Left ventricle myocardium inferior (tissue), 1 donor: ENCODE measurements at regions not wholly inside any gene's neighbourhood (a gene's known extent, or its start where the extent isn't known, plus 50 kb on each side); places are given as distances from the start of the nearest gene placed in this dataset.

Source experiments
- DNase-seq: peaks from one replicate; pipeline ENCODE4 v3.0.0-alpha.2; 2020
- H3K27ac ChIP-seq: fragments of 200-600 bp; replicated peaks from 2 replicates; pipeline ENCODE4 v1.8.0; 2021
- H3K27me3 ChIP-seq: fragments of 200-600 bp; 2 replicates; pipeline ENCODE4 v1.8.0; 2021; ENCODE audit warnings: low read depth
- H3K36me3 ChIP-seq: fragments of 200-600 bp; 2 replicates; pipeline ENCODE4 v1.8.0; 2021
- H3K4me1 ChIP-seq: fragments of 200-600 bp; 2 replicates; pipeline ENCODE4 v1.8.0; 2021
- H3K4me3 ChIP-seq: fragments of 200-600 bp; 2 replicates; pipeline ENCODE4 v1.8.0; 2021; ENCODE audit warnings: mild to moderate bottlenecking, moderate library complexity
- H3K9me3 ChIP-seq: fragments of 200-600 bp; replicated peaks from 2 replicates; pipeline ENCODE4 v1.8.0; 2021
- CTCF ChIP-seq: fragments of 200-600 bp; IDR thresholded peaks from 2 replicates; pipeline ENCODE4 v1.8.0; 2021; ENCODE audit warnings: antibody characterized with exemption, mild to moderate bottlenecking, borderline replicate concordance
- intact Hi-C: fragments of 100-400 bp; cut with micrococcal nuclease; formaldehyde crosslinking; loops from one replicate; pipeline ENCODE4 v1.11.0; 2022
- donor health status: DM: no; HTN: yes; CAD: no; lungs with severe emphysema.

DNA sequence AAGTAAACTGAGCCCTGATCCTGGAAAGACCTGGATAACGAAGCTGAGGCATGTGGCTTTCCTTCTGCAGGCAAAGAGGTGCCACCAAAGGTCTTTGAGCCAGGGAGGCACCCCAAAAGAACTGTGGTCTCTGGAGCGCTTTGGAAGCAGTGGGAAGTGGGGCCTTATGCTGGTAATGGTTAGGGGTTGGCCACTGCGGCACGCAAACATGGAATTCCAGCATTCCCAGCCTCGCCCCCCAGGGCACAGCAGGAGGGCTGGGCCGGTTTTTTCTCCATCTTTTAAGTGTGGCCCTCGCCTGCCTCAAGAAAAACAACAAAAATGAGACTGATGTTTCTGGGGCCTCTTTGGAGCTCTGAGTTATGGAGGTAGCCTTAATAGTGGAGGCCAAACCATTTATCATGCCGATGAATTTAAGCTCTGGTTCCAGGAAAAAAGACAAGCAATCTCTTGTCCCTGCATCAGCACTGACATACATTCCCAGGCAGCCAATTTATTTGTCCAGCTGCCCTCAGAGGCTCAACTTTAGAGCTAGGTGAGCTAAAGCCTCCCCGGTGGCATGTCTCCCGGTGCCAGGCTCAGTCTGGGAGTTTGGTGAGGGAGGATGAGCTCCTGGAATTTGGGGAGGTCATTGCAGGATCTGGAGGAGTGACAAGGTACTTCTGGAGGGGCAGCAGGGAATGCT, 109.0 kb downstream of the TLE3 start:
- Histone ChIP-seq H3K9me3 (no peaks in the 10 kb centered on the region), H3K4me1 (no peaks in the 10 kb centered on the region), H3K27me3 (peaks cover 93% of the 10 kb centered on the region), H3K4me3 (no peak overlapping the region), H3K27ac (no peak overlapping the region), H3K36me3 (no peaks in the 10 kb centered on the region)
- intact Hi-C loops: no loop called here
- TF ChIP-seq CTCF: no peak
- DNase-seq: no peak

- H3K27me3 ChIP-seq: peaks cover 94% of the 10 kb centered on the region
- DNase-seq: no peak
- intact Hi-C loops: no loop called here
- no peak for TF ChIP-seq CTCF
- no peaks in the 10 kb centered on the region for H3K9me3 ChIP-seq
- no peaks in the 10 kb centered on the region for H3K4me1 ChIP-seq
- no peaks in the 10 kb centered on the region for H3K36me3 ChIP-seq
- no peak overlapping the region for H3K27ac ChIP-seq
- H3K4me3 ChIP-seq: no peak overlapping the region
Measured at GRCh38 chr15:69990566-69991421, 106.9 kb downstream of the TLE3 start.

DNA sequence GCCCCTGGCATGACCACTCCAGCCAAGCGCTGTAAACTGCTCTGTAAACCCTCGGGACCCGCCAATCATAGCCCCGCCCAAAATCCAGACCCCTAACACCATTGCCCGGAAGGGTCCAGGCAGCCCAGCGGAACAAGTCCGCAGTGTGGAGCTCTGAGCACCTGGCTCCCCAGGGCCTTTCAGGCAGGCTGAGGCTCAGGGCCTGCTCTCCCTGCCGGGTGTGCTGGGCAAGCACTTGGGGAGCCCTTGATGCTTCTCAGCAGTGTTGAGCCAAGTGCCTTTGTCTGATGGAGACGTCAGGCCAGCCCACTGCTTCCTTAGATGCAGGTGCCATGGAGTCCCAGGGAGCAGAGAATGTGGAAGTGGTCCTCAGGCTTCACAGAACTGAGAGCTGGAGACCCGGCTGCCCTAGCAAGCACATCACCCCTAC, 106.2 kb downstream of the TLE3 start:
- no peak for DNase-seq
- Histone ChIP-seq H3K36me3 (no peaks in the 10 kb centered on the region), H3K4me1 (no peaks in the 10 kb centered on the region), H3K27ac (no peak overlapping the region), H3K4me3 (no peak overlapping the region), H3K27me3 (peaks cover 93% of the 10 kb centered on the region), H3K9me3 (no peaks in the 10 kb centered on the region)
- intact Hi-C loops: no loop called here
- no peak for TF ChIP-seq CTCF

- TF ChIP-seq CTCF: no peak
- H3K4me3 ChIP-seq: no peak overlapping the region
- peaks cover 91% of the 10 kb centered on the region for H3K27me3 ChIP-seq
- no peak overlapping the region for H3K27ac ChIP-seq
- H3K36me3 ChIP-seq: no peaks in the 10 kb centered on the region
- no peaks in the 10 kb centered on the region for H3K9me3 ChIP-seq
- DNase-seq: no peak
- intact Hi-C loops: no loop called here
- no peaks in the 10 kb centered on the region for H3K4me1 ChIP-seq
Measured at GRCh38 chr15:69992348-69992747, 105.4 kb downstream of the TLE3 start.

DNA sequence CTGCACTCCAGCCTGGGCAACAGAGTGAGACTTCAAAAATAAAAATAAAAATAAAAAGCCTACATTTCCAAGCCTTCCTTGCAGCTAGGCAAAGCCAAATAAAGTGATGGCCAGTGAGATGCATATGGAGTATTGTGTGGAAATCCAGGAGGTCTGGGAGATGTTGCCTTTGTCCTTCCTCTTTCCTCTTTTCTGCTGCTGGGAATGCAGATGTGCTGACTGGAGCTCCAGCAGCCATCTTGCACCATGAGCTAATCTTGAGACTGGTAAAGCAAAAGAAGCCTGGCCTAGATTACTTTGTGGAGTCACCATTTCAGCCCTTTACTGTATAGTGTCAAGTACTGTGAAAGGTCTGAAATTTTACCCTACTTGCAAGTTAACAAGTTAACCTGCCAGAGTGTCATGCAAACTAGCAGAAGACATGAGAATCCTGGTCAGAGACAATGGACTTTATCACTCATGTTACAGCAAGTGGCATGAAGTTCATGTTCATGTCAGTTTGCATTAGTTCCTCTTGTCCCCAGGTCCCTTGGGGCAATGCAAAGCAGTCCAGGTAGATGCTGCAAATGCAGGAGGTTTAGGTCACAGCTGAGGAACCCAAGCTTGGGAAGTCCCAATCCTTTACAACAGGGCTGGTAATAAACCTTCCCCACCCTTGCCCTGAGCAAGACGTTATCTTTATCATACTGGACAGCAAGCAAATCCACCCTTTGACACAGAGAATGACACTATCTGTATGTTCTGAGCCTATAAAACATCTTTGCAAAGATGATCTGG, 103.1 kb downstream of the TLE3 start:
- DNase-seq: no peak
- intact Hi-C loops: no loop called here
- Histone ChIP-seq H3K27ac (no peak overlapping the region), H3K27me3 (peaks cover 77% of the 10 kb centered on the region), H3K9me3 (no peaks in the 10 kb centered on the region), H3K4me1 (no peaks in the 10 kb centered on the region), H3K4me3 (no peak overlapping the region), H3K36me3 (no peaks in the 10 kb centered on the region)
- TF ChIP-seq CTCF: no peak
